ENCODE measurements at regions not wholly inside any gene's neighbourhood (a gene's known extent, or its start where the extent isn't known, plus 50 kb on each side); places are given as distances from the start of the nearest gene placed in this dataset.

GRCh38 chr13:99125326-99125915 lies 75.2 kb upstream of the UBAC2 start:
- DNase-seq: no peak

DNA sequence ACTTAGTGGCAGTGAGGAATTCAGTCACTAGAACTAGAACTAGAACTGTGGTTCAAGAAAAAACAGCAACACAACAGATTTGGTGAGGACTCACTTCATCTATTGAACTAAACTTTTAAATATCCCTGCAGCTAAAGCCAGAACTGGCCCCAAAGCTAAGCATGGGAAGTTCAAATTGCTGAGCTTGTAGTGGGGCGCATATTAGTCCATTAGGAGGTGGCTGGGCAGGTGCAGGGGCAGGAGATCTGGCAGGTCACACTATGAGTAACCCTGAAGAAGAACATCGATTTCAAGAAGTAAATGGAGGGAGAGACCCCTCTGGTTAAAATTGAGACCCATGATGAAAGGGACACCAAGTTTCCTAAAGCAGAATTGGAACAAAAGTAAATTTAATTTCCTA lies 73.8 kb upstream of the UBAC2 start:
- no peak for DNase-seq

- DNase-seq: no peak
Observed at GRCh38 chr13:99129050-99129449, 71.6 kb upstream of the UBAC2 start.

DNA sequence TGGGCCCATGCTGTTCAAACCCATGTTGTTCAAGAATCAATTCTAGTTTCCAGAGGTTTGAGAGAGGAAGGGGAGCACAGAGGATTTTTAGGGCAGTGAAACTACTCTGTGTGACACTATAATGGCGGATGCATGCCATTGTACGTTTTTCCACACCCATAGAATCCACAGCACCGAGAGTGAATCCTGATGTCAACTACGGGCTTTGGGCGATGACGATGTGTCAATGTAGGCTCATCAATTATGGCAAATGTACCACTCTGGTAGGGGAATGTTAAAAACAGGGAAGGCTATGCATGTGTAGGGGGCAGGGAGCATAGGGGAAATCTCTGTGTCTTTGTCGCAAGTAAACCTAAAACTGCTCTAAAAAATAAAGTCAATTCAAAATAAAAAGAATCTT lies 70.7 kb upstream of the UBAC2 start:
- no peak for DNase-seq

DNA sequence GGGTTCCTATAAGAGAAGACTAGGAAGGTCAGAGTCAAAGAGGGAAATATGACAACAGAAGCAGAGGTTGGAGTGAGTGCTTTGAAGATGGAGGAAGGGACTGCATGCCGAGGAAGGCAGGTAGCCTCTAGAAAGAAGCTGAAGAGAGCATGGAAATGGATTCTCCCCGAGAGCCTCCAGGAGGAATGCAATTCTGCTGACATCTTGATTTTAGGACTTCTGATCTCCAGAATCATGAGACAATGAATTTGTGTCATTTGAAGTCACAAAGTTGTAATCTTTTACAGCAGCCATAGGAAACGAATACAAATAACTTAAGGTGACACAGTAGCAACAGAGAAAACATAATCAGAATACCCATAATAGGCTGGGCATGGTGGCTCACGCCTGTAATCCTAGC lies 69.2 kb upstream of the UBAC2 start:
- no peak for DNase-seq

DNA sequence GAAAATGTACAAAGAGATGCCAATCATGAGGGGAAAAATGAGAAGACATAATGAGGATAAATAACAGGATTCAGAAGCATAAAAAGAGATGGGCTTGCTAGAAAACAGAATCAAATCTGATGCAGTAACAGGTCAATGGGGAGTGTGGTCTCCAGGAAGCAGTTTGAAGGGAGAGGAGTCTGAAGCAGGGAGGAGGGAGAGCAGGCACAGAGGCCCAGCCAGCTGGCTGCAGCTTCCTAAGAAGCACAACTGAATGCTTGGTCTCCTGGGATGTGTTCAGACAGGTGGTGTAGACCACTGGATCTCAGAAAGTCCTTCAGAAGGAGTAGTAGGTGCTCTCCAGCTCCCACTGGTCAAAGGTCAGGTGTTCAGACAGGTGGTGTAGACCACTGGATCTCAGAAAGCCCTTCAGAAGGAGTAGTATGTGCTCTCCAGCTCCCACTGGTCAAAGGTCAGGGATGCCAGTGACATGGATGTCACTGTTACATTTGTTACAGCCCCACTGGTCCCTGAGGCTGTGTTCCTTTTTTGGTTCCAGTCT lies 68.3 kb upstream of the UBAC2 start:
- DNase-seq: no peak

- no peak for DNase-seq
Observed at GRCh38 chr13:99133230-99133629, 67.4 kb upstream of the UBAC2 start.

- DNase-seq: no peak
Observed at GRCh38 chr13:99133848-99134247, 66.8 kb upstream of the UBAC2 start.

DNA sequence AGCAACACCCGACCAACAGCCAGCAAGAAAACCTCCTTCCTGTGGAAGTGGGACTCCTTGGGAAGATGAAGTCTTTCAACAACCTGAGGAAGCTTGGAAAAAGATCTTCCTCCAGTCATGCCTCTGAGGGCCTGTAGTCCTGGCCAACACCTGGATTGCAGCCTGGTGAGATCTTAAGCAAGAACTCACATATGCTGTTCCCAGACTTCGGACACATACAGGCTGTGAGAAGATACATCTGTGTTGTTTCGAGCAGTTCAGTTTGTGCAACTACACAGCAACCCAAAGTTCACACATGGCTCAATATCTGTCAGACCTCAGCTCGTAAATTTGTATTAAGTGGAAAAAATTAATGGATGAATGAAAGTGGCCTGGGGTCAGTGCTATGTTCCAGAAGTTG lies 65.1 kb upstream of the UBAC2 start:
- DNase-seq: no peak

DNA sequence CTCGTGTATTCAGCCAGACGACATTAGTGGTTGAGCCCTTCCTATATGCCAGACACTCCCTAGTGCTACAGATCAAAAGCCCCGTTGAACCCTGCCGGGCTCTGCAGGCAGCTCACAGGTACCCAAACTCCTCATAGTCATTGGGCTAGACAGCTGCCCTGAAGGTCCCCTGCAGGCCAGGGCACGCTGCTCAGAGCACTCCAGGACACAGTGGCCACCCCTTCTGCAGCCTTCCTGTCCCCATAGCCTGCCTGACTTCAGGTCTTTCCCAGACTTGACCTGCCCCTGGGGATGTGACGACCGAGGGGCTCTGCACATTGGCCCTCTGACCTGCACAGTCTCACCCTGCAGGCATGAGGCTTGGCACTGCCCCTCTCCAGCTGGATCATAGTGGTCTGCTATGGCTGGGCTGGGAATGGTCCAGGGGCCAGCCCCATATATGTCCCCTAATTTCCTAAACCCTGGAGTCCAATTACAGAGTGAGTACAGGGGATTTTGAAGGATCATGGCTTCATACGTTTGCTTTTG lies 64.2 kb upstream of the UBAC2 start:
- no peak for DNase-seq

DNA sequence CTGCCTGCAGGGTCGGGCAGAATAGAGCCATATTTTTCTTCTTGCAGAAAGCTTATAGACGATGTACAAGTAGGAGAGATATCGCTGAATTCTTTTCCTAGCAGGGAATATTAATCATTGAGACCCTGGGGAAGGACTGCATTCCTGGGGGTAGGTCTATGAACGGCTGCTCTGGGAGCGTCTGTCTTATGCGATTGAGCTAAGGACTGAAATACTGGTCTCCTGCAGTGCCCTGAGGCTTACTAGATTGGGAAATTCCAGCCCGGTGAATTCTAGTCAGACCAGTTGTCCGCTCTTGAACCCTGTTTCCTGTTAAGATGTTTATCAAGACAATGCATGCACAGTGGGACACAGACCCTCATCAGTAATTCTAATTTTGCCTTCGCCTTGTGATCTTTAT lies 59.8 kb upstream of the UBAC2 start:
- no peak for DNase-seq

DNA sequence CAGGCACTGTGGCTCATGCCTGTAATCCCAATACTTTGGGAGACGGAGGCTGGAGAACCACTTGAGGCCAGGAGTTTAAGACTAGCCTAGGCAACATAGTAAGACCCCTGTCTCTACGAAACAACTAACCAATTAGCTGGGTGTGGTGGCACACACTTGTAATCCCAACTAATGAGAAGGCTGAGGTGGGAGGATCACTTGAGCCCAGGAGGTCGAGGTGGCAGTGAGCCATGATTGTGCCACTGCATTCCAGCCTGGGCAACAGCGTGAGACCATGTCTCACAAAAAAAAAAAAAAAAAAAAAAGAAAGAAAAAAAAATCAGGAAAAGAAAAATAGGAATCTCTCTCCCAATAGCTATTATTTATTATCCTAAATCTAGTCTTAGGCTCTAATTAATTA lies 56.8 kb upstream of the UBAC2 start:
- DNase-seq: no peak

DNA sequence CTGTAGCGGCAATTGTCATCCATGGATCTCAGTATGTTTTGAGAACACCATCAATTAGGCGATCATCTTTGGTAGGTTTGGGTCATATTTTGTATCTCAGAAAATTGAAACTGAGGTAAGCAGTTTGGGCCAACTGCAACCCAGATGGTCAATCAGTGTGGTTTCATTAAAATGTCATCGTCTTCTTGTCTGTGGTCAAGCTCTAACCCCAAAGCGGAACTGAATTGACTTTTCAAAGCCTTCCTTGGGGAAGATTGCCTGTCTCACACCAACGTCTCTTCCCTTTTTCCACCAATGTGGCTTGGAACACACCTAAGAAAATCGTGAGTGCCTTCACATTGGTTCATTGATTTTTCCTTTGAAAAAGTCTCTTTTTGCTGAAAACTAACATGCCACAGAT lies 56.3 kb upstream of the UBAC2 start:
- DNase-seq: peak; percentile 69

DNA sequence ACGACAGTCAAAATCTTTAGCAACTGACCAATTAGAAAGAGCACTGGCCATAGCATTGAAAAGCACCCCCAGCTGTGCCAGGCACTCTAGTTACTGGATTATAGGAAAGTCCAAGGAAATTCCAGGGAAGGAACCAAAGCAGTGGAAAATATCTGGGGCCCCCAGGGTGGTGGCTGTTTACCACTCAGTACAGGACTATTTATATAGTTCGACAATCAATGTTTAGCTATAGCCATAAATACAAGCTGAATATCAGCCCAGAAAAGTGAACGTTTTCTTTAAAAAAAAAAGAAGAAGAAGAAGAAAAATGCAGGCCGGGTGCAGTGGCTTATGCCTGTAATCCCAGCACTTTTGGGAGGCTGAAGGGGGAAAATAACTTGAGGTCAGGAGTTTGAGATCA lies 55.2 kb upstream of the UBAC2 start:
- DNase-seq: no peak

DNA sequence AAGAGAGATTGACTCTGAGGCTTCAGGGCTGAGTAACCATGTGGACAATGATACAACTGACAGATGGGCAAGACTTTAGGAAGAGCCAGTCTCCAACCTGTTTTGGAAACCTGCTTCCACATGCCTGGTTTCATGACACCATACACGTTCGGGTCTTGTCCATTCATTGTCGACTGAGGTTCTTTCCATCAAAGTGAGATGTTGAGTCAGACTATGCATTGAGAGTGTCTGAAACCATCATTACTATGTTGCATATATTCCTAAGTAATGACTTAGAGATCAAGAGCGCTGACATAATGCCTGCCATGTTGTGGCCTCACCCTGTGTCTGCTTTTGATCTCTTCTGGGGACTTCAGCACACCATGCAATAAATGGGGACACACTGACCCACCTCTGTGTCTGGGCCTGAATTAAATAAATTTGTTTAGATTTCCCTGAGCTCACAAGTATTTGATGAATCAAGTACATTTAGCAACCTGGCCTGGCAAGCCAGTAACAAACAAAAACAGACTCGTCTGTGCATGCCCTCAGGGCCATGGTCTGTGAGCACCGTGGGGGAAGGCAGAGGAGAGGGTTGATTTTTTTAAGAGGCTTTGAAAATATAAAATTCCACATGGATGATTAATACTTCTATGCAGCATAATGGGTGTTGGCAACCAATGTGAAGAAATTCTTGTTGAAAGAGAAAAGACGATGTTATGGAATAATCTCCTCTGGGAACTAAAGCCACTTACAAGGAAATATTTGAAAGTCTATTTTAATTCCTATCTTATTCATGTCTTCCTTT lies 49.9 kb upstream of the UBAC2 start:
- DNase-seq: no peak

Data from hematopoietic multipotent progenitor cell treated with erythropoietin and hydrocortisone succinate and interleukin-3 and kit ligand, for 4 days (in vitro differentiated cells).